ENCODE measurements at regions not wholly inside any gene's neighbourhood (a gene's known extent, or its start where the extent isn't known, plus 50 kb on each side); places are given as distances from the start of the nearest gene placed in this dataset.

DNA sequence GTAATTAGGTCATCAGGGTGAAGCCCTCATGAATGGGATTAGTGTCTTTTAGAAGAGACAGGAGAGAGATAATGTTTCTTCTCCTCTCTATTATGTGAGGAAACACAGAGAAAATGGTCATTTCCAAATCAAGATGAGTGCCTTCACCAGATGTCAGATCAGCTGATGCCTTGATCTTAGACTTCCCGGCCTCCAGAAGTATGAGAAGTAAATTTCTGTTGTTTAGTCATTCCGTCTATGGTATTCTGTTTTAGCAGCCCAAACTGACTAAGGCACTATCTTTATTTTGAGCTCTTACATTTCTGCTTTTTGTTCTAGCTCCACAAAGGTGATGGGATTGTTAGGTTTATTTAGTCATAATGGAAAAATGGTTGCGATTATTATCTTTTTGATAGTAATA, 273.2 kb upstream of the GADL1 start:
- Histone ChIP-seq H3K27me3 (ENCODE audit: insufficient read depth, low read length, poor library complexity, severe bottlenecking) (no peaks in the 10 kb centered on the region), H3K79me2 (ENCODE audit: insufficient read depth, low read length) (no peaks in the 10 kb centered on the region), H2AFZ (ENCODE audit: low read length) (no peak overlapping the region), H4K20me1 (ENCODE audit: insufficient read depth, low read length, poor library complexity, severe bottlenecking) (no peaks in the 10 kb centered on the region), H3K36me3 (ENCODE audit: insufficient read depth, low read length) (no peaks in the 10 kb centered on the region), H3F3A (ENCODE audit: low read depth) (no peaks in the 10 kb centered on the region), H3K4me3 (ENCODE audit: low read length, poor library complexity, severe bottlenecking) (no peak overlapping the region), H3K9me3 (ENCODE audit: insufficient read depth, low read depth, low read length) (no peaks in the 10 kb centered on the region), H3K9ac (ENCODE audit: low read depth, low read length, poor library complexity, severe bottlenecking) (no peak overlapping the region), H3K9me2 (replicated peaks; ENCODE audit: low read depth, low read length) (no peaks in the 10 kb centered on the region), H3K4me2 (ENCODE audit: low read depth, low read length, poor library complexity, severe bottlenecking) (no peak overlapping the region), H3K4me1 (ENCODE audit: insufficient read depth, low read length, poor library complexity, severe bottlenecking) (peaks cover 31% of the 10 kb centered on the region)
- TF ChIP-seq CTCF (conservative IDR thresholded peaks at IDR 0.05; ENCODE audit: low read length) = no peak
- no peak for TF ChIP-seq EZH2phosphoT487 (IDR thresholded peaks at IDR 0.05; ENCODE audit: borderline replicate concordance)

GRCh38 chr3:31170932-31171670, 276.6 kb upstream of the GADL1 start:
- no peaks in the 10 kb centered on the region for H3F3A ChIP-seq (ENCODE audit: low read depth)
- H4K20me1 ChIP-seq (ENCODE audit: insufficient read depth, low read length, poor library complexity, severe bottlenecking) = no peaks in the 10 kb centered on the region
- H3K79me2 ChIP-seq (ENCODE audit: insufficient read depth, low read length) = no peaks in the 10 kb centered on the region
- no peak overlapping the region for H3K9ac ChIP-seq (ENCODE audit: low read depth, low read length, poor library complexity, severe bottlenecking)
- no peak overlapping the region for H3K4me3 ChIP-seq (ENCODE audit: low read length, poor library complexity, severe bottlenecking)
- no peak overlapping the region for H3K4me2 ChIP-seq (ENCODE audit: low read depth, low read length, poor library complexity, severe bottlenecking)
- H3K9me2 ChIP-seq (replicated peaks; ENCODE audit: low read depth, low read length) = no peaks in the 10 kb centered on the region
- H3K4me1 ChIP-seq (ENCODE audit: insufficient read depth, low read length, poor library complexity, severe bottlenecking) = peaks cover 18% of the 10 kb centered on the region
- no peak overlapping the region for H2AFZ ChIP-seq (ENCODE audit: low read length)
- no peaks in the 10 kb centered on the region for H3K36me3 ChIP-seq (ENCODE audit: insufficient read depth, low read length)
- TF ChIP-seq EZH2phosphoT487 (IDR thresholded peaks at IDR 0.05; ENCODE audit: borderline replicate concordance) (no peak), CTCF (conservative IDR thresholded peaks at IDR 0.05; ENCODE audit: low read length) (no peak)
- no peaks in the 10 kb centered on the region for H3K9me3 ChIP-seq (ENCODE audit: insufficient read depth, low read depth, low read length)
- no peaks in the 10 kb centered on the region for H3K27me3 ChIP-seq (ENCODE audit: insufficient read depth, low read length, poor library complexity, severe bottlenecking)

- Histone ChIP-seq H3K9me2 (replicated peaks; ENCODE audit: low read depth, low read length) (no peaks in the 10 kb centered on the region), H3K9ac (ENCODE audit: low read depth, low read length, poor library complexity, severe bottlenecking) (no peak overlapping the region), H3K4me2 (ENCODE audit: low read depth, low read length, poor library complexity, severe bottlenecking) (no peak overlapping the region), H3K9me3 (ENCODE audit: insufficient read depth, low read depth, low read length) (no peaks in the 10 kb centered on the region), H2AFZ (ENCODE audit: low read length) (peak overlapping the region; percentile 65; the same call in 1 of the 2 replicates), H3K4me3 (ENCODE audit: low read length, poor library complexity, severe bottlenecking) (no peak overlapping the region), H3F3A (ENCODE audit: low read depth) (no peaks in the 10 kb centered on the region), H3K4me1 (ENCODE audit: insufficient read depth, low read length, poor library complexity, severe bottlenecking) (peaks cover 8% of the 10 kb centered on the region), H3K27me3 (ENCODE audit: insufficient read depth, low read length, poor library complexity, severe bottlenecking) (no peaks in the 10 kb centered on the region), H3K79me2 (ENCODE audit: insufficient read depth, low read length) (no peaks in the 10 kb centered on the region), H3K36me3 (ENCODE audit: insufficient read depth, low read length) (no peaks in the 10 kb centered on the region), H4K20me1 (ENCODE audit: insufficient read depth, low read length, poor library complexity, severe bottlenecking) (no peaks in the 10 kb centered on the region)
- TF ChIP-seq CTCF (conservative IDR thresholded peaks at IDR 0.05; ENCODE audit: low read length) (no peak), EZH2phosphoT487 (IDR thresholded peaks at IDR 0.05; ENCODE audit: borderline replicate concordance) (no peak)
Observed at GRCh38 chr3:31172336-31172735, 277.9 kb upstream of the GADL1 start.

Measured in Loucy (cell line).